Astrocyte (in vitro differentiated cells and primary cell): ENCODE measurements at regions not wholly inside any gene's neighbourhood (a gene's known extent, or its start where the extent isn't known, plus 50 kb on each side); places are given as distances from the start of the nearest gene placed in this dataset.

Source experiments
- CTCF ChIP-seq: IDR thresholded peaks from 2 replicates; pipeline ENCODE4 v1.5.1; 2011; ENCODE audit warnings: low read depth, mild to moderate bottlenecking, inconsistent platforms, low read length, moderate library complexity; ENCODE audit not compliant: insufficient read depth
- EZH2 ChIP-seq: IDR thresholded peaks from 2 replicates; pipeline ENCODE4 v1.6.1; 2012; ENCODE audit warnings: mild to moderate bottlenecking, low read length, inconsistent platforms; ENCODE audit not compliant: insufficient read depth

GRCh38 chr18:72056171-72056570, 488.0 kb downstream of the CBLN2 start:
- TF ChIP-seq CTCF (no peak), EZH2 (no peak)
